Right atrium auricular region (tissue), 2 donors: ENCODE measurements at regions not wholly inside any gene's neighbourhood (a gene's known extent, or its start where the extent isn't known, plus 50 kb on each side); places are given as distances from the start of the nearest gene placed in this dataset.

Experiments used
- DNase-seq: peaks from one replicate; pipeline ENCODE4 v3.0.0-alpha.2; 2019; ENCODE audit warnings: low spot score
- H3K27ac ChIP-seq, 2 donors: fragments of 200-600 bp; sonication (generic); 1 replicate in 1 of 2; 2 replicates in 1 of 2; pipeline ENCODE4 v1.5.1; 2016 to 2019
- H3K27me3 ChIP-seq, 2 donors: fragments of 200-600 bp; sonication (generic); one replicate each; pipeline versions ENCODE4 v1.5.1 to v1.6.0; 2017 to 2019
- H3K36me3 ChIP-seq: fragments of 200-600 bp; sonication (generic); one replicate; pipeline ENCODE4 v1.5.1; 2016
- H3K4me1 ChIP-seq, 2 donors: fragments of 200-600 bp; sonication (generic); one replicate each; pipeline versions ENCODE4 v1.5.1 to v1.6.0; 2017 to 2019
- H3K4me3 ChIP-seq, 2 donors: fragments of 200-600 bp; sonication (generic); 1 replicate in 1 of 2; 2 replicates in 1 of 2; pipeline ENCODE4 v1.5.1; 2017 to 2019; ENCODE audit warnings: mild to moderate bottlenecking in 1 of 2, moderate library complexity in 1 of 2
- H3K9me3 ChIP-seq, 2 donors: fragments of 200-600 bp; sonication (generic); one replicate each; pipeline ENCODE4 v1.5.1; 2019
- TF ChIP-seq, protein P1 (sequence below), 2 donors: fragments of 200-600 bp; sonication (generic); IDR thresholded peaks; one replicate each; pipeline ENCODE4 v1.5.1; 2019; ENCODE audit warnings: antibody characterized with exemption in 2 of 2

- Histone ChIP-seq H3K9me3 (no peaks in the 10 kb centered on the region), H3K27ac (no peak overlapping the region), H3K36me3 (no peaks in the 10 kb centered on the region), H3K27me3 (no peaks in the 10 kb centered on the region), H3K4me3 (no peak overlapping the region), H3K4me1 (peaks cover 0 to 2% of the 10 kb centered on the region in 2 donors)
- DNase-seq, result no peak
- TF ChIP-seq, protein P1, sequence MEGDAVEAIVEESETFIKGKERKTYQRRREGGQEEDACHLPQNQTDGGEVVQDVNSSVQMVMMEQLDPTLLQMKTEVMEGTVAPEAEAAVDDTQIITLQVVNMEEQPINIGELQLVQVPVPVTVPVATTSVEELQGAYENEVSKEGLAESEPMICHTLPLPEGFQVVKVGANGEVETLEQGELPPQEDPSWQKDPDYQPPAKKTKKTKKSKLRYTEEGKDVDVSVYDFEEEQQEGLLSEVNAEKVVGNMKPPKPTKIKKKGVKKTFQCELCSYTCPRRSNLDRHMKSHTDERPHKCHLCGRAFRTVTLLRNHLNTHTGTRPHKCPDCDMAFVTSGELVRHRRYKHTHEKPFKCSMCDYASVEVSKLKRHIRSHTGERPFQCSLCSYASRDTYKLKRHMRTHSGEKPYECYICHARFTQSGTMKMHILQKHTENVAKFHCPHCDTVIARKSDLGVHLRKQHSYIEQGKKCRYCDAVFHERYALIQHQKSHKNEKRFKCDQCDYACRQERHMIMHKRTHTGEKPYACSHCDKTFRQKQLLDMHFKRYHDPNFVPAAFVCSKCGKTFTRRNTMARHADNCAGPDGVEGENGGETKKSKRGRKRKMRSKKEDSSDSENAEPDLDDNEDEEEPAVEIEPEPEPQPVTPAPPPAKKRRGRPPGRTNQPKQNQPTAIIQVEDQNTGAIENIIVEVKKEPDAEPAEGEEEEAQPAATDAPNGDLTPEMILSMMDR (IDR thresholded peaks at IDR 0.05), result no peak
Observed at GRCh38 chr20:39903806-39904465, 785.1 kb downstream of the MAFB start.

DNA sequence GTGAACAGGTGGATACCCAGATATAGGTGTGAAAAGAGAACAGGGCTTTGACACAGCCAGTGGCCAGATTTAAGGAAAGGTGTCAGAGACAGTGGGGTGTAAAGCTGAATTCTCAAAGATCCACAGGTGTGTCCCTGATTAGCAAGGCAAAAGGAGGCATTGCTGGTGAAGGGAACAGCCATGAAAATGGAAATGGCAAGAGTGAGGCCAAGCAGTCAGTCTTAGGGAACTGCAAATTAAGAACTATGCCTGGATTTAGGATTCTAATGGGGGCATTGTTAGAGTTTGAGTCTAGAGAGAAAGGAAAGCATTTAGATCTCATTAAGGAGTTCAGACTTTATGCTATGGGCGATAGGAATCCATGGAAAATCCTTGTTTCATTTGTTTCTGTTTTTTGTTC, 789.2 kb downstream of the MAFB start:
- DNase-seq, result no peak
- Histone ChIP-seq H3K27ac (no peak overlapping the region), H3K27me3 (no peaks in the 10 kb centered on the region), H3K9me3 (no peaks in the 10 kb centered on the region), H3K36me3 (no peaks in the 10 kb centered on the region), H3K4me3 (no peak overlapping the region), H3K4me1 (no peaks in the 10 kb centered on the region)
- TF ChIP-seq, protein P1 (IDR thresholded peaks at IDR 0.05), result no peak

- Histone ChIP-seq H3K36me3 (no peaks in the 10 kb centered on the region), H3K27me3 (no peaks in the 10 kb centered on the region), H3K9me3 (no peaks in the 10 kb centered on the region), H3K4me3 (no peak overlapping the region), H3K27ac (no peak overlapping the region), H3K4me1 (peaks cover 0 to 1% of the 10 kb centered on the region in 2 donors)
- TF ChIP-seq, protein P1 (IDR thresholded peaks at IDR 0.05), result no peak
- DNase-seq, result no peak
Observed at GRCh38 chr20:39898467-39898852, 790.6 kb downstream of the MAFB start.

DNA sequence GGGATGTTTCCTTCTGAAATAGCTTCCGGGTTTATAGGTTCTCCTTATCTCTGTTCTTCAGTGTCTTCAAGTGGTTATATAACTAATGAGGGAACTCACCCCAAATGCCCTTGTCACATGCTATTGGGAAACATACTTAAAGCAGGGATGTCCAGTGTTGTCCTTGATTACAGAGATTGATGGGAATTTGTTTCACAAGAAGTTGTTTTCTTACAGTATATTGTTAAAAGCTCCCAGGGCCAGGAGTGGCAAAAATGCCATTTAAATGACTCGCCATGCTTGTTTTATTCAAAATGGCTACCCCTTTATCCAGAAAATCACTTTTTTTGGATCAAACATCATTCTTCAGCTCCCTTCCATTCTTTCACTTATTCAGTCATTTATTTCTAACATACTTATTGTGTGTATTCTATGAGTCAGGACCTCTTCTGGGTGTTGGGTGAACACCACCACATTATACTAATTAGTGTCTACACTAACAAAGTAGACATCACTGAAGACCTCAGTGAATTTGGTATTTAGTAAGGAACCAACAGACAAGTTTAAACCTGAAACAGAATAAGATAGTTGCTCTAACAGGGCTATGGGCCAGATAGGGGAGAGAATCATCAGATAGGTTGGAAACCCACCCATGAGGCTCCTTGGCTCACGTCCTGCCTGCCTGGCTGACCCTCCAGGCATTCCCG, 791.1 kb downstream of the MAFB start:
- Histone ChIP-seq H3K27ac (no peak overlapping the region), H3K4me1 (peaks cover 0 to 4% of the 10 kb centered on the region in 2 donors), H3K27me3 (no peaks in the 10 kb centered on the region), H3K9me3 (no peaks in the 10 kb centered on the region), H3K4me3 (no peak overlapping the region), H3K36me3 (no peaks in the 10 kb centered on the region)
- no peak for DNase-seq
- TF ChIP-seq, protein P1 (IDR thresholded peaks at IDR 0.05), result no peak

GRCh38 chr20:39897058-39897457, 792.0 kb downstream of the MAFB start:
- peaks cover 0 to 4% of the 10 kb centered on the region in 2 donors for H3K4me1 ChIP-seq
- H3K27me3 ChIP-seq, result no peaks in the 10 kb centered on the region
- no peaks in the 10 kb centered on the region for H3K9me3 ChIP-seq
- H3K36me3 ChIP-seq, result no peaks in the 10 kb centered on the region
- TF ChIP-seq, protein P1 (IDR thresholded peaks at IDR 0.05), result no peak
- no peak overlapping the region for H3K4me3 ChIP-seq
- no peak overlapping the region for H3K27ac ChIP-seq
- no peak for DNase-seq
